ENCODE measurements at regions not wholly inside any gene's neighbourhood (a gene's known extent, or its start where the extent isn't known, plus 50 kb on each side); places are given as distances from the start of the nearest gene placed in this dataset.

DNA sequence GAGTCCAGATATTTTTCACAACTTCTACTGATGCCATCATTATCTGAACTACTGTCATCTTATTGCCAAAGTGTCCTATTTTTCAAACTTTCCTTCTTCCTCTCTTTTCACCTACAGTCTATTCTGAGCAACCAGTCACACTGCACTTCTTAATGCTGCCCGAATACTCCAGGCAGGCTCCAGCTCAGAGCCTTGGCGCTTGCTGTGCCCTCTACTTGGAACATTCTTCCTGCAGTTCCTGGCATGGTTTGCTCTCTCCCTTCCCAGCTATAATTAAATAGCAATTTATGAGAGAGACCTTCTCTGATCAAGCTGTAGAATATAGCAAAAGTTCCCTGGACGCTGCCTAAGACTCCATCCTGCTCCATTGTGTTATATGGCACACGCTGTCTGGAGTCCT lies 831.6 kb downstream of the QKI start:
- ATAC-seq (no peak), DNase-seq (no peak)
- Mint-ChIP-seq H3K27ac (no peak overlapping the region), H3K4me1 (no peaks in the 10 kb centered on the region), H3K27me3 (no peaks in the 10 kb centered on the region), H3K36me3 (ENCODE audit: low read depth) (no peaks in the 10 kb centered on the region), H3K9me3 (no peaks in the 10 kb centered on the region), H3K4me3 (no peak overlapping the region)

DNA sequence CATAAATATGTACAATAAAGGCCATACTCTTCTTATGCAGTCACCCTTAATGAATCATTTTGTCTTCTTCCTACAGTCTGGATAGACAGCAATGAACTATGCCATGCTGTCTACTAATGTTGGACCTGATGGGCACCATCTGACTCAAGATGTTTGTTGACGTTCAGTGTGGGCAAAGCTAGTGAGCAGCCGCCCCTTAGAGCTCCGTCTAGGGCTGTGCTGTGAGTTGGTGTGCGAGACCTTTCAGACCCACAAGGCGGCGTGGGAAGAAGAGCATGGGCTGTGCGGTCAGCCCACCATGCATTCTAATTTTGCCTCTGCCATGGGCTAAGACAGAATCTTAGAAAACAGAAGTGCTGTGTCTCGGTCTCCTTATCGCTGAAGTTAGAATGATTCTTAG lies 829.4 kb downstream of the QKI start:
- Mint-ChIP-seq H3K9me3 (no peaks in the 10 kb centered on the region), H3K27ac (no peak overlapping the region), H3K4me3 (no peak overlapping the region), H3K27me3 (no peaks in the 10 kb centered on the region), H3K4me1 (no peaks in the 10 kb centered on the region), H3K36me3 (ENCODE audit: low read depth) (no peaks in the 10 kb centered on the region)
- ATAC-seq (no peak), DNase-seq (no peak)

DNA sequence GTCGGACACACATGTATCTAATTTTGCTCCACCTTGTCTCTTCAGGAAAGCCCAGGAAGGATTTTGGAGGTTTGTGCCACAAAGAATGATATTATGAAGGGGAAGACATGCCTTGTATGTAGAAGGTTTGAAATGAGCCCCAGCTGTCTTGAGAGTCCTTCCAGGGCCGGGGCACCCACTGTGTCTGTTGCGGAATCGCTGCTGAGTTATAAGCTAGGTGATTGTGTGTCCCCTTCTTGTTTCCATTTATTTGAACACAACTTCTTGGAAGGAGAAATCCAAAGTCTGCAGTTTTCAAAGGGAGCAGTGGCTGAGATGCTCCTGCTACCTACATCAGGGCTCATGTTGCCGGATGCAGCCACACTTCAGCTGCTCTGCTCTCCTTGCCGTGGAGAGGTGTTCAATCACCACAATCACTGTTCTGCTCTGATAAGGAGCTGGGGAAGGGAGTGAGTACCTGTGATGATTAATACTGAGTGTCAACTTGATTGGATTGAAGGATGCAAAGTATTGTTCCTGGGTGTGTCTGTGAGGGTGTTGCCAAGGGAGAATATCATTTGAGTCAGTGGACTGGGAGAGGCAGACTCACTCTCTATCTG lies 828.6 kb downstream of the QKI start:
- H3K4me3 Mint-ChIP-seq, result no peak overlapping the region
- ATAC-seq (no peak), DNase-seq (no peak)
- no peak overlapping the region for H3K27ac Mint-ChIP-seq
- no peaks in the 10 kb centered on the region for H3K9me3 Mint-ChIP-seq
- no peaks in the 10 kb centered on the region for H3K27me3 Mint-ChIP-seq
- H3K36me3 Mint-ChIP-seq (ENCODE audit: low read depth), result no peaks in the 10 kb centered on the region
- no peaks in the 10 kb centered on the region for H3K4me1 Mint-ChIP-seq

DNA sequence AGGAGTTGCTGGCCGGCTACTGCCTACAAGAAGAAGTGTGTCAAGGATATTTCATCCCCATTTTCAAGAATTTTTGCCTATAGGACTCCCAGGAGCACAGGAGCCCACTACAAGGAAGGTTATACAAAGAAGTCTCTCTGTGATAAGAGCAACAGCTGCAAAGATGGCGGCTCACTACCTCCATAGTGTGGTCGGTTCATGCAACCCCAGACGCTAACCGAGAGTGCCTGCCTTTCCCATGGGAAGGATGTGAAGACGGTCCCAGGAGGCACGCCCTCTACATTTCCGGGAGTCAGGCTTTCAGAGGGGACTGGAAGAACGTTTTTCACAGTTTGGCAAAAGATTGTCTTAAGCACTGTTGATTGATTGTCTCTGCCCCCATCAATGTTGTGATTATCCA lies 816.3 kb downstream of the QKI start:
- DNase-seq, result no peak
- no peaks in the 10 kb centered on the region for H3K9me3 Mint-ChIP-seq
- H3K27me3 Mint-ChIP-seq, result no peaks in the 10 kb centered on the region
- H3K4me1 Mint-ChIP-seq, result no peaks in the 10 kb centered on the region
- no peak overlapping the region for H3K4me3 Mint-ChIP-seq
- ATAC-seq, result no peak
- H3K36me3 Mint-ChIP-seq (ENCODE audit: low read depth), result no peaks in the 10 kb centered on the region
- H3K27ac Mint-ChIP-seq, result no peak overlapping the region

DNA sequence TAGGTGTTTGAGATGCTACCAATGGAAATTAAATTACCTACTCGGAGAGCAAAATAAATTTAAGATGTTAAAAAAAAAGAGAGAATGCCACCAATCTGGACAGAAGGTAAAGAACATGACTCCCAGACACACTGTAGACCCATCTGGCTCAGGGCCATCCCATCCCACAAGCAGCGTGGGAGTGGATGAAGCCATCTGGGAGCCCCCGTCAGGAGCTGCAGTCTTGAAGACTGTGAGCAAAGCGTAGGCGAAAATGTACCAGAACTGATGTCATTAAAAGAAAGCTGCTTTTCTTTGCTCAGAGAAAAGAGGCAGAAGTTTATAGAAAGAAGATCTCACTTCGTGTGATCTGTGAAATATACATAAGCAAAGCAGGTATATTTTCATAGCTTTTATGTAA lies 815.7 kb downstream of the QKI start:
- Mint-ChIP-seq H3K4me3 (no peak overlapping the region), H3K9me3 (no peaks in the 10 kb centered on the region), H3K27me3 (no peaks in the 10 kb centered on the region), H3K27ac (no peak overlapping the region), H3K4me1 (no peaks in the 10 kb centered on the region), H3K36me3 (ENCODE audit: low read depth) (no peaks in the 10 kb centered on the region)
- no peak for ATAC-seq
- no peak for DNase-seq

DNA sequence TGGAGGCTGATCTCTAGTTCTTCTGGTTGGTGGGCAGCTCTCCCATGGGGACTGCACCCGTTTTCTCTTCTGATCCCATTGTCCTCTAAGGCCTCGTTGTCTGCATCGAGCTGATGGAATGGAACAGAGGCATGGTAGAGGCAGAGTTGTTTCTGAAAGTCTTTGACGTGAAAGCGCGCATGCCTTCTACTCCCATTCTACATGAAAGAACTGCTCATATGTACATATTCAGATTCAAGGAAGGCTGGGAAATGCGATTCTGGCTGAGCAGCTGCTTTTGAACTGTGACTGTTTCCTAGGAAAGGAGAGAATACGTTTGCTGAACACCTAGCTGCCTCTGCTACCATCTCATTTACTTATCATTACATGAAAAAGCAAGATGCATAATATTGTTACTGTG lies 815.2 kb downstream of the QKI start:
- H3K27me3 Mint-ChIP-seq, result no peaks in the 10 kb centered on the region
- H3K36me3 Mint-ChIP-seq (ENCODE audit: low read depth), result no peaks in the 10 kb centered on the region
- no peaks in the 10 kb centered on the region for H3K4me1 Mint-ChIP-seq
- no peaks in the 10 kb centered on the region for H3K9me3 Mint-ChIP-seq
- no peak overlapping the region for H3K27ac Mint-ChIP-seq
- no peak for DNase-seq
- ATAC-seq, result no peak
- H3K4me3 Mint-ChIP-seq, result no peak overlapping the region

DNA sequence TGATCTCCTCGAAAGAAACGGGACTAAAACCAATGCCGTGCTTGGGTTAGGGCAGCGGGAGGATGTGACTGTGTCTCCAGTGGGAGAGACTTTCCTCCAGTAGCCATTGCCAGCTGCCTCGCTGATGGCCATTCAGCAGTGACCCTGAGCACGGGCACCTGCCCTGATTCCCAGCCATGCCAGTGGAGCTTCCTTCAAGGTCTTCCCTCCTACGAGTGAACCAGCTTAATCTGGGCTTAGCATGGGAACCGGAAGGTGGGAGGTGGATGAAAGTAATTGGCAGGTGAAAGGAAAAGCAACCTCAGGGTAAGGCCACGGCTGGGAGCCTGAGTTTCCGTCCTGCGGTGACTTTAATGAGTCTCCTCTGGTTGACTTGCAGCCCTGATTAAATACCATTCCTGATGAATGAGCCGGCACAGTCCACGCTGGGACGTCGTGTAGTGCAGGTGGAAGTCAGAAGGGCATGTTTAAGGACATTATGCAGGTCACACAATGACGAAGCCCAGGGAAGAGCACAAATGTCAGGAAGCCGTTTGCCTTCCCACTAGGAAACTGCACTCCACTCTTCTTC lies 813.5 kb downstream of the QKI start:
- DNase-seq, result no peak
- no peak overlapping the region for H3K27ac Mint-ChIP-seq
- H3K27me3 Mint-ChIP-seq, result no peaks in the 10 kb centered on the region
- no peaks in the 10 kb centered on the region for H3K9me3 Mint-ChIP-seq
- no peak overlapping the region for H3K4me3 Mint-ChIP-seq
- H3K4me1 Mint-ChIP-seq, result no peaks in the 10 kb centered on the region
- no peak for ATAC-seq
- H3K36me3 Mint-ChIP-seq (ENCODE audit: low read depth), result no peaks in the 10 kb centered on the region

DNA sequence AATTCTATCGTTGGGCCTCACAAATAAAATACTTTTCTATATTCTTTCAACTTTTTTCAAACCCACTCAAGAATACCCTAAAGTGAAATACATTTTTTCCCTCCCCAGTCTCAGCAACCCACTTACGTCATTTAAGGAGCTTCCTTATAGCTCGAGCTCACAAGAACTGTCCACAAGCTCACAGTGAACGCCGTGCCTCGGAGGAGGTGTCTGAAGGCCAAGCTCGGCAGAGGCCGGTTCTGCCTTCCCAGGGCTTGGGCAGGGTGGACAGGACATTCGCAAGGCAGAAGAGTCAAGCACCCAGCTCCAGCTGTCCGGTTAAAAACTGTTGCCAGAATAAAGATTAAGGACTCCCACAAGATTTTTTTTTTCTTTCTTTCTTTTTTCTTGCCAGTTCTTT lies 802.3 kb downstream of the QKI start:
- H3K27ac Mint-ChIP-seq, result no peak overlapping the region
- DNase-seq (no peak), ATAC-seq (no peak)
- no peaks in the 10 kb centered on the region for H3K4me1 Mint-ChIP-seq
- H3K4me3 Mint-ChIP-seq, result no peak overlapping the region
- peaks cover 6% of the 10 kb centered on the region for H3K9me3 Mint-ChIP-seq
- no peaks in the 10 kb centered on the region for H3K27me3 Mint-ChIP-seq
- no peaks in the 10 kb centered on the region for H3K36me3 Mint-ChIP-seq (ENCODE audit: low read depth)

DNA sequence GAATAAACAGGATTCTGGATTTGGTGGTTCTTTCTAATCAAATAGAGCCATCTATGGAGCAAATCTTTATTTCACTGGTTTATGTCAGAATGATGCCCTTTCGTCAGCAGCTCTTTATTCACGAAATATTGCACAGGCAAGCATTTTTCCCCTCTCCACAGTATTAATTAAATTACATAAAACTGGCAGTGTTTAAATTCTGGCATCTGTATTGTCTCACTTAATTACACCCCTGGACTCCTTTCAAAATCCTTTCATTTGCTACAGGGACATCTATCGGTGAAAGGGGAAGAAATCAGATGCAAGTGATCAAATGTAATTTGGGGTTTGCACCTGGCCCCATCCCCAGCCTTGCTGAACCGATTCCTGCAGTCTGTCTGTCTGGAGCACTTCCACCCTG lies 801.9 kb downstream of the QKI start:
- no peaks in the 10 kb centered on the region for H3K36me3 Mint-ChIP-seq (ENCODE audit: low read depth)
- peaks cover 6% of the 10 kb centered on the region for H3K9me3 Mint-ChIP-seq
- ATAC-seq, result no peak
- no peak overlapping the region for H3K4me3 Mint-ChIP-seq
- no peaks in the 10 kb centered on the region for H3K27me3 Mint-ChIP-seq
- H3K4me1 Mint-ChIP-seq, result no peaks in the 10 kb centered on the region
- DNase-seq, result no peak
- no peak overlapping the region for H3K27ac Mint-ChIP-seq

DNA sequence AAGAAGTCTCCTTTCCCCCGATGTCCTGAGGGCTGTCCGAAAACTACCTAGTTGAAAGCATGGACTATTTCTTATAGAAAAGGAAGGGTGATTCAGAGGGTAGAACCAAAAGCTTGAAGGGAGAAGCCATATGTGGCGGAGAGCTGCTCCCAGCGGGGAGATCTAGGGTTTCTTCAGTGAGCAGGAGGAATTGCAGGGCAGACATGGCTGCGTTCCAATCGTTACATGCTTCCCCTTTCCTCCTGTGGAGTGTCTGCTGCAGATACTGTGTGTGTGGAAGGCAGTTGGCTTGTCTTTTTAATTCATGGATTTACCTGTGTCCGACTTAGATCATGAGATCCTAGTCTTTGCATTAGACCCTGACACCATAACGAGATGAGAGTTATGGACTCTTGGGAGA lies 799.5 kb downstream of the QKI start:
- no peaks in the 10 kb centered on the region for H3K27me3 Mint-ChIP-seq
- no peak for DNase-seq
- H3K9me3 Mint-ChIP-seq, result peaks cover 11% of the 10 kb centered on the region
- H3K4me3 Mint-ChIP-seq, result no peak overlapping the region
- no peaks in the 10 kb centered on the region for H3K36me3 Mint-ChIP-seq (ENCODE audit: low read depth)
- H3K27ac Mint-ChIP-seq, result no peak overlapping the region
- no peaks in the 10 kb centered on the region for H3K4me1 Mint-ChIP-seq
- ATAC-seq, result no peak

DNA sequence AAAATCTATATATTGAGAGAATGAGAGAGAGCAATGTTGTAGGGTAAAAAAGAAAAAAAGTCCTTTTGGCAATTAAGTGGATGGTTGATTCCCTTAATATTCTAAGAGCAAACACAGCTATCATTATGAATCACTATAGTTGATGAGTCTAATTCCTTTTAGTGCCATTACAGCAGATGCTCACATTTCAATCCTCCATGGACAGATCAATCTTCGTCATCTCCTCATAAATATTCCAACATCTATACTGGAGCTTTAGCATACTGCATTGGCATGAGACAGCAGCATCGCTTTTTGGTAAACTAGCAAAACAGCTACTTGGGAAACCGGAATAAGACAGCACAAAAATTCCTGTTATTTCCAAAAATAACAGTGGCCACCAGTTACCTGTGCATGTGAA lies 796.7 kb downstream of the QKI start:
- no peaks in the 10 kb centered on the region for H3K36me3 Mint-ChIP-seq (ENCODE audit: low read depth)
- DNase-seq (no peak), ATAC-seq (no peak)
- peaks cover 14% of the 10 kb centered on the region for H3K9me3 Mint-ChIP-seq
- H3K27me3 Mint-ChIP-seq, result no peaks in the 10 kb centered on the region
- no peaks in the 10 kb centered on the region for H3K4me1 Mint-ChIP-seq
- no peak overlapping the region for H3K4me3 Mint-ChIP-seq
- no peak overlapping the region for H3K27ac Mint-ChIP-seq

DNA sequence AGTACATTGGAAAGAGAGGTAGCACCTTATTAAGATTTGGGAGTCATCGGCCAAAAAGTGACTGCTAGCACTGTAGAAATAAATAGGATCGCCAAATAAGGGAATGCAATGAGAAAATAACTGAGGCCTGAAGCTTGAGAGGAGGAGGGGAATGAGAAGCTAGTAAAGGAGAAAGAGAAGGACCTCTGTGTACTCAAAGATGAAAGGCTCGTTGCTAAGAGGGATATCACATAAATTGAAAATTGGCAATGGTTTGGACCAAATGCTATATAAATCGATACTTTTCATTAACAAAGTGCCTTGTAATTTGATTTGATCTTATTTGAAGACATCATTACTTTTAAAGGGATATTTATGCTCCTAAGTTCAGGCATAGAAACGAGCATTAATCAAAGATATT lies 796.3 kb downstream of the QKI start:
- DNase-seq (no peak), ATAC-seq (no peak)
- no peak overlapping the region for H3K4me3 Mint-ChIP-seq
- H3K4me1 Mint-ChIP-seq, result no peaks in the 10 kb centered on the region
- no peak overlapping the region for H3K27ac Mint-ChIP-seq
- no peaks in the 10 kb centered on the region for H3K27me3 Mint-ChIP-seq
- no peaks in the 10 kb centered on the region for H3K36me3 Mint-ChIP-seq (ENCODE audit: low read depth)
- H3K9me3 Mint-ChIP-seq, result peaks cover 18% of the 10 kb centered on the region

DNA sequence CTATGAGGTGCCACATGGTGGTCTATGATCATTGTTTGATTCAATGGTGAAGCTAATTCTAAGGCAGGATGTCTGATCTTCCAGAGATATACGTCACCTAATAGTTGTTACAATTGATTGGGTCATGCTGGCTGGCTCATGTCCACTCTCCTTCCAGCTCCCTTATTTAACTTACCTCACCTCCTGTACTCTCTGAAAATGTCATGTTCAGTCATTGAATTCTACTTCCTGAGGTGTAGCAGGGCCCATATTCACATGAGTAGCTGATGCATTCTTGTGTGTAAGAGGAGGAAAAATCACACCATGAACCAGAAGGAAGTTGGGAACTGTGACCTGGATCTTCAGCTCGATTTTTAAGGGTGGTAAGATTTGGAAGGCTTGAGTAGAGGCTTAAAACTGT lies 795.8 kb downstream of the QKI start:
- no peaks in the 10 kb centered on the region for H3K4me1 Mint-ChIP-seq
- no peak overlapping the region for H3K27ac Mint-ChIP-seq

DNA sequence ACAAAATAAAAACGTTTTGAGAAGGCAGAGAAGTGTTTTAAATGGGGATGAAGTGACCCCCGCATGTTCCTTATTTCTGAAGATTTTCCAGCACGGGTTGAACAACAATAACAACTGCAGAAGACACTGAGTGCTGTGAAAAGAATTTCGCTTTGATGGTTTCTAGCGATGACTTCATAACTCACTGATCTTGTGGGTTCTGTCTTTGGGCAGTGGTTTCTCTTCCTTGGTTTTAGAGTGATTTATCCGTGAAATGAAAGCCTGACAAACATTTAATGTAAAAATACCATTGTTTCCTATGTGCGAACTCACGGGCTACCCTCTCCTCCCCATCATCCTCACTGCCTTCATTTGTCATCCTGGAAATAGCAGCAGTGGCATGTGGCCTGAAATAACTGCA lies 793.9 kb downstream of the QKI start:
- Mint-ChIP-seq H3K4me3 (no peak overlapping the region), H3K9me3 (peaks cover 21% of the 10 kb centered on the region), H3K27ac (no peak overlapping the region), H3K36me3 (ENCODE audit: low read depth) (no peaks in the 10 kb centered on the region), H3K4me1 (no peaks in the 10 kb centered on the region), H3K27me3 (no peaks in the 10 kb centered on the region)
- ATAC-seq (no peak), DNase-seq (no peak)

More for the DNA sequence above, 795.8 kb downstream of the QKI start:
- ATAC-seq, result no peak
- H3K27me3 Mint-ChIP-seq, result no peaks in the 10 kb centered on the region
- no peaks in the 10 kb centered on the region for H3K36me3 Mint-ChIP-seq (ENCODE audit: low read depth)
- H3K9me3 Mint-ChIP-seq, result peaks cover 21% of the 10 kb centered on the region
- no peak for DNase-seq
- no peak overlapping the region for H3K4me3 Mint-ChIP-seq

DNA sequence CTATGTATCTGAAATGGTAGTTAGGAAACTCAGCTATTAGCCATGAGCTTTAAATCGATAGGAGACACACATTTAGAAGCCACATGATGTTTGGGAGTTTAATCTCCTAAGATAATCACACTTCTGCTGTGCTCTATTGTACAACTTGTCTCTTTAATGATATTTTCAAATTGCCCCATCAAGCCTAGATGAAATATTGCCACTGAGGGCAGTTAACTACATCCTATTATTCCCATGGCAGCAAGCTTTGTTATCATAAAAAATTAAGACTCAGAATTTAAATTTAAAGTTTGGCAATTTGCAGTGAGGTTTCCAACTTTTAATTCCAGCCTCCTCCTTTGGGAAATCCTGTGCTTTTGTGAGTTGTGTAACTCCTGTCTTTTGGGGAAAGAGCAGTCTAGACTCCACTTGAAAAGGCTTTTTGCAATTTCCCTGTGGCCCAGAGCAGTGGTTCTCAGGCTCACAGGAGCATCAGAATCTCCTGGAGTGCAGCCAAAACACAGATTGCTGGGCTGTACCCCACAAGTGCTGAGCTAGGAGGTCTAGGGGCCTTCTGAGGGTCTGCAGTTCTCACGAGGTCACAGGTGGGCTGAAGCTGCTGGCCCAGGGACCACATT lies 792.4 kb downstream of the QKI start:
- no peaks in the 10 kb centered on the region for H3K4me1 Mint-ChIP-seq
- no peak for ATAC-seq
- peaks cover 16% of the 10 kb centered on the region for H3K9me3 Mint-ChIP-seq
- no peaks in the 10 kb centered on the region for H3K27me3 Mint-ChIP-seq
- no peak overlapping the region for H3K27ac Mint-ChIP-seq
- H3K4me3 Mint-ChIP-seq, result no peak overlapping the region
- H3K36me3 Mint-ChIP-seq (ENCODE audit: low read depth), result no peaks in the 10 kb centered on the region
- no peak for DNase-seq

DNA sequence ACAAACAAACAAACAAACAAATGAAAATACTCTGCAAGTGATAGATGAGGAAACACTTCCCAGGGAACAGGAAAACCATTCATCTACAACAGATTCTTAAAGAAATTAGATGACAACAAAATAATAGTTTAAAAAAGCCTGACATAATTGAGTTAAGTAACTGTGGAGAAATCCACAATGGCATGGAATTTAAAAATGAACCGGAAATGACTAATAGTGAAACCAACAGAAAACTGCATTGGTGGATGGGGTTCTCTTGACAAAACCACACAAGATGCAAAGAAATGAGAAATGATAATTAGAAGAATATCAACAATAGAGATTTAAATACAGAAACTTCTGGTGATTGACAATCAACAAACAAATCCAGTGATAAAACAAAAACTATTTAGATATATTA lies 785.6 kb downstream of the QKI start:
- no peak overlapping the region for H3K27ac Mint-ChIP-seq
- H3K4me3 Mint-ChIP-seq, result no peak overlapping the region
- ATAC-seq (no peak), DNase-seq (no peak)
- no peaks in the 10 kb centered on the region for H3K27me3 Mint-ChIP-seq
- H3K36me3 Mint-ChIP-seq (ENCODE audit: low read depth), result no peaks in the 10 kb centered on the region
- peaks cover 4% of the 10 kb centered on the region for H3K9me3 Mint-ChIP-seq
- H3K4me1 Mint-ChIP-seq, result no peaks in the 10 kb centered on the region

Data from activated naive CD8-positive, alpha-beta T cell treated with anti-CD3 and anti-CD28 coated beads, Interleukin-2, amount 50 U/mL, for 24 hours (primary cell).